ENCODE measurements at regions not wholly inside any gene's neighbourhood (a gene's known extent, or its start where the extent isn't known, plus 50 kb on each side); places are given as distances from the start of the nearest gene placed in this dataset.

- TF ChIP-seq POLR2AphosphoS5 (IDR thresholded peaks at IDR 0.05), result no peak
- TF ChIP-seq CTCF (IDR thresholded peaks at IDR 0.05), result no peak
Observed at GRCh38 chr17:33896263-33896662, 358.8 kb upstream of the CCL2 start.

Data from transverse colon (tissue), 4 donors.